HepG2 (cell line): ENCODE measurements at regions not wholly inside any gene's neighbourhood (a gene's known extent, or its start where the extent isn't known, plus 50 kb on each side); places are given as distances from the start of the nearest gene placed in this dataset.

Experiments
- ATAC-seq: fragments of 200-7000 bp; cut with Tn5 transposase; 3 replicates; pipeline ENCODE4 v1.9.1; 2020; ENCODE audit warnings: mild to moderate bottlenecking, moderate library complexity
- BruUV-seq: library from RNA; stranded (reverse); fragments of 400-500 nt; replicated peaks from 2 replicates; lab custom pipeline; 2021; lab: Mats Ljungman, UMichigan
- CTCF ChIA-PET: fragments of 300-600 bp; formaldehyde crosslinking; extraction: SDS; loops from one replicate; lab custom pipeline; 2021; ENCODE audit warnings: low total read pairs, inconsistent platforms, low intra/inter-chr PET ratio; lab: Yijun Ruan, JAX
- POLR2A ChIA-PET: fragments of 350-600 bp; sonication (Branson Sonifier 250); formaldehyde crosslinking; loops from one replicate; lab custom pipeline; 2020; ENCODE audit warnings: antibody characterized with exemption, inconsistent platforms; lab: Yijun Ruan, JAX
- DNase-seq: peaks from one replicate; pipeline ENCODE4 v3.0.0-alpha.2; 2015; ENCODE audit warnings: low spot score
- FAIRE-seq: peaks from 3 replicates; lab custom pipeline; 2011; peaks lifted over from hg19 to GRCh38; lab: Jason Lieb, UNC
- H2AFZ ChIP-seq: one replicate; pipeline ENCODE4 v1.6.1; 2011; ENCODE audit warnings: low read length, inconsistent platforms
- H3K27ac ChIP-seq: fragments of 300-600 bp; 3 replicates; pipeline ENCODE4 v1.8.0; 2011; ENCODE audit warnings: mixed run types, mild to moderate bottlenecking, mixed read lengths, low read length, inconsistent platforms; ENCODE audit not compliant: insufficient read depth; ENCODE audit errors: extremely low read length
- H3K27me3 ChIP-seq, 2 experiments: fragments of 200-600 bp in 1 of 2; 2 replicates in 1 of 2; 3 replicates in 1 of 2; pipeline versions ENCODE4 v1.6.0 to v1.8.0; 2011; ENCODE audit warnings: low read length in 2 of 2, mild to moderate bottlenecking in 2 of 2, moderate library complexity in 2 of 2, inconsistent platforms in 1 of 2; ENCODE audit not compliant: insufficient read depth in 2 of 2, control insufficient read depth in 1 of 2
- H3K36me3 ChIP-seq, 2 experiments: fragments of 200-600 bp in 1 of 2; replicated peaks in 1 of 2; 2 replicates in 1 of 2; 3 replicates in 1 of 2; pipeline versions ENCODE4 v1.5.1 to v1.8.0; 2011; ENCODE audit warnings: low read length in 2 of 2, inconsistent platforms in 1 of 2; ENCODE audit not compliant: insufficient read depth in 2 of 2, control insufficient read depth in 1 of 2
- H3K4me1 ChIP-seq: 2 replicates; pipeline ENCODE4 v1.5.1; 2012; ENCODE audit warnings: low read length, inconsistent platforms; ENCODE audit not compliant: insufficient read depth
- H3K4me2 ChIP-seq: 2 replicates; pipeline ENCODE4 v1.6.0; 2011; ENCODE audit warnings: low read depth, low read length, inconsistent platforms
- H3K4me3 ChIP-seq, 3 experiments: fragments of 200-600 bp in 1 of 3; sonication (generic), shearing (Covaris generic) in 1 of 3; replicated peaks in 1 of 3; 2 replicates each; pipeline ENCODE4 v1.5.1; 2011 to 2016; ENCODE audit warnings: low read length in 3 of 3, inconsistent platforms in 2 of 3, low read depth in 2 of 3, mild to moderate bottlenecking in 2 of 3, control low read depth in 1 of 3, mixed read lengths in 1 of 3; ENCODE audit not compliant: insufficient read depth in 1 of 3
- H3K79me2 ChIP-seq: one replicate; pipeline ENCODE4 v1.6.1; 2011; ENCODE audit warnings: low read length, inconsistent platforms; ENCODE audit not compliant: insufficient read depth
- H3K9ac ChIP-seq: 2 replicates; pipeline ENCODE4 v1.6.0; 2011; ENCODE audit warnings: mild to moderate bottlenecking, low read depth, low read length, inconsistent platforms; ENCODE audit not compliant: insufficient read depth
- H3K9me3 ChIP-seq: 2 replicates; pipeline ENCODE4 v1.5.1; 2012; ENCODE audit warnings: mild to moderate bottlenecking, low read length
- H4K20me1 ChIP-seq: 2 replicates; pipeline ENCODE4 v1.6.0; 2011; ENCODE audit warnings: inconsistent platforms, mild to moderate bottlenecking, low read length, moderate library complexity; ENCODE audit not compliant: insufficient read depth
- ATRX ChIP-seq: sonication (generic); formaldehyde crosslinking; IDR thresholded peaks from 2 replicates; pipeline ENCODE4 v1.4.0; 2020; ENCODE audit warnings: missing genetic modification reagents, borderline replicate concordance
- FIP1L1 ChIP-seq: fragments of 200-400 bp; formaldehyde crosslinking; IDR thresholded peaks from 2 replicates; pipeline ENCODE4 v1.6.1; 2018; ENCODE audit warnings: low read depth, mild to moderate bottlenecking, low read length, moderate library complexity, borderline replicate concordance; ENCODE audit not compliant: insufficient read depth
- HMG20B ChIP-seq: conservative IDR thresholded peaks from 2 replicates; pipeline ENCODE4 v1.6.1; 2016; ENCODE audit warnings: missing genetic modification reagents, missing compliant biosample characterization
- HNRNPUL1 ChIP-seq: fragments of 200-400 bp; formaldehyde crosslinking; IDR thresholded peaks from 2 replicates; pipeline ENCODE4 v1.6.1; 2017; ENCODE audit warnings: low read depth, mild to moderate bottlenecking, low read length, moderate library complexity
- MAFF ChIP-seq: IDR thresholded peaks from 2 replicates; pipeline ENCODE4 v1.6.1; 2011; ENCODE audit warnings: low read depth, low read length, improper control_type of control experiment
- TEAD3 ChIP-seq: optimal IDR thresholded peaks from 2 replicates; pipeline ENCODE3; 2016; ENCODE audit warnings: borderline replicate concordance
- TRIM22 ChIP-seq: fragments of 450-650 bp; IDR thresholded peaks from 2 replicates; pipeline ENCODE4 v1.6.1; 2017
- ZIK1 ChIP-seq: sonication (generic); formaldehyde crosslinking; IDR thresholded peaks from 2 replicates; pipeline ENCODE4 v1.5.0; 2020; ENCODE audit warnings: mild to moderate bottlenecking, low read depth, missing genetic modification reagents, borderline replicate concordance
- ZNF260 ChIP-seq: sonication (generic); formaldehyde crosslinking; IDR thresholded peaks from 2 replicates; pipeline ENCODE4 v1.4.0; 2020; ENCODE audit warnings: missing genetic modification reagents, low read depth, mild to moderate bottlenecking, borderline replicate concordance
- ZNF576 ChIP-seq: sonication (generic); formaldehyde crosslinking; IDR thresholded peaks from 2 replicates; pipeline ENCODE4 v1.4.0; 2020; ENCODE audit warnings: mild to moderate bottlenecking, missing genetic modification reagents
- ZNF841 ChIP-seq: sonication (generic); formaldehyde crosslinking; IDR thresholded peaks from 2 replicates; pipeline ENCODE4 v1.8.1; 2023; ENCODE audit warnings: missing genetic modification reagents, borderline replicate concordance
- WGBS: methylation state at CpG from one replicate; pipeline ENCODE4 v1.1.6; 2017; ENCODE audit warnings: low lambda C conversion rate; 5-methylcytosine and 5-hydroxymethylcytosine counted together
- in situ Hi-C: cut with HindIII; loops from 2 replicates; pipeline ENCODE4 v1.10.0; 2017; ENCODE audit warnings: low pct_unique_long_range_greater_than_20kb; ENCODE audit not compliant: extremely low pct_ligation_motif_present
- intact Hi-C: fragments of 100-400 bp; cut with micrococcal nuclease; formaldehyde crosslinking; loops from one replicate; pipeline ENCODE4 v1.10.0; 2022; ENCODE audit not compliant: unreplicated experiment

- no peak overlapping the region for H2AFZ ChIP-seq
- ChIA-PET POLR2A (no interaction called here), CTCF (no interaction called here)
- H4K20me1 ChIP-seq, result no peaks in the 10 kb centered on the region
- ATAC-seq (no peak), DNase-seq (no peak), FAIRE-seq (no peak)
- H3K27me3 ChIP-seq, result no peaks in the 10 kb centered on the region
- 94% methylated on average over 2 of the region's 2 CpGs for WGBS
- intact Hi-C loops (no loop called here), in situ Hi-C loops (no loop called here)
- H3K27ac ChIP-seq, result no peak overlapping the region
- H3K4me3 ChIP-seq, result no peak overlapping the region
- TF ChIP-seq TRIM22 (no peak), TEAD3 (CRISPR knock-in tag) (no peak), ZNF841 (CRISPR knock-in tag) (no peak), ZNF576 (no peak), HMG20B (CRISPR knock-in tag) (no peak), FIP1L1 (no peak), MAFF (no peak)
- no peak overlapping the region for H3K4me2 ChIP-seq
- no TSS peak for BruUV-seq
- H3K9ac ChIP-seq, result no peak overlapping the region
- H3K4me1 ChIP-seq, result peaks cover 33% of the 10 kb centered on the region
- no peaks in the 10 kb centered on the region for H3K36me3 ChIP-seq
- H3K9me3 ChIP-seq, result no peaks in the 10 kb centered on the region
- no peaks in the 10 kb centered on the region for H3K79me2 ChIP-seq
These were observed 60.1 kb upstream of the ACSL4 start for GRCh38 chrX:109793191-109793590.

GRCh38 chrX:109795682-109796081 is 62.6 kb upstream of the ACSL4 start:
- H3K79me2 ChIP-seq, result no peaks in the 10 kb centered on the region
- H3K9me3 ChIP-seq, result no peaks in the 10 kb centered on the region
- H3K4me2 ChIP-seq, result no peak overlapping the region
- peaks cover 33% of the 10 kb centered on the region for H3K4me1 ChIP-seq
- ATAC-seq (no peak), DNase-seq (no peak), FAIRE-seq (no peak)
- CTCF ChIA-PET, result no interaction called here
- POLR2A ChIA-PET, result no interaction called here
- no peak overlapping the region for H3K27ac ChIP-seq
- H3K4me3 ChIP-seq, result no peak overlapping the region
- TF ChIP-seq HNRNPUL1, result no peak
- TF ChIP-seq ATRX (CRISPR knock-in tag), result no peak
- TF ChIP-seq ZIK1 (CRISPR knock-in tag), result no peak
- TF ChIP-seq ZNF260 (CRISPR knock-in tag), result no peak
- WGBS, result 89% methylated on average over 4 of the region's 4 CpGs
- no peak overlapping the region for H2AFZ ChIP-seq
- in situ Hi-C loops, result no loop called here
- intact Hi-C loops, result no loop called here
- no peaks in the 10 kb centered on the region for H4K20me1 ChIP-seq
- BruUV-seq, result no TSS peak
- no peak overlapping the region for H3K9ac ChIP-seq
- no peaks in the 10 kb centered on the region for H3K36me3 ChIP-seq
- no peaks in the 10 kb centered on the region for H3K27me3 ChIP-seq
